MM.1S (cell line): ENCODE measurements at regions not wholly inside any gene's neighbourhood (a gene's known extent, or its start where the extent isn't known, plus 50 kb on each side); places are given as distances from the start of the nearest gene placed in this dataset.

ENCODE experiments used
- DNase-seq: peaks from one replicate; pipeline ENCODE4 v3.0.0-alpha.2; 2015
- H2AFZ ChIP-seq: fragments of 300-600 bp; sonication (generic); 2 replicates; pipeline ENCODE4 v1.6.0; 2016; ENCODE audit warnings: antibody characterized with exemption, low read length
- H3F3A ChIP-seq: fragments of 300-600 bp; sonication (generic); 2 replicates; pipeline ENCODE4 v1.6.1; 2016; ENCODE audit warnings: mild to moderate bottlenecking, antibody characterized with exemption, low read length, moderate library complexity, mixed read lengths; ENCODE audit not compliant: insufficient read depth
- H3K27ac ChIP-seq: fragments of 300-600 bp; sonication (generic); 2 replicates; pipeline ENCODE4 v1.5.1; 2016; ENCODE audit warnings: mild to moderate bottlenecking, low read length
- H3K27me3 ChIP-seq: fragments of 300-600 bp; sonication (generic); replicated peaks from 2 replicates; pipeline ENCODE4 v1.6.0; 2016; ENCODE audit warnings: low read length; ENCODE audit not compliant: insufficient read depth
- H3K36me3 ChIP-seq: fragments of 300-600 bp; sonication (generic); replicated peaks from 2 replicates; pipeline ENCODE4 v1.6.1; 2016; ENCODE audit warnings: mild to moderate bottlenecking, low read length, mixed read lengths; ENCODE audit not compliant: insufficient read depth
- H3K4me1 ChIP-seq: fragments of 300-600 bp; sonication (generic); 2 replicates; pipeline ENCODE4 v1.6.1; 2016; ENCODE audit warnings: low read length, mixed read lengths
- H3K4me2 ChIP-seq: fragments of 300-600 bp; sonication (generic); 2 replicates; pipeline ENCODE4 v1.6.0; 2016; ENCODE audit warnings: low read depth, low read length
- H3K4me3 ChIP-seq: fragments of 300-600 bp; sonication (generic); 2 replicates; pipeline ENCODE4 v1.5.1; 2016; ENCODE audit warnings: low read length, mixed read lengths
- H3K79me2 ChIP-seq: fragments of 300-600 bp; sonication (generic); 2 replicates; pipeline ENCODE4 v1.6.1; 2016; ENCODE audit warnings: mixed run types, low read length, mixed read lengths
- H3K9ac ChIP-seq: fragments of 300-600 bp; sonication (generic); 2 replicates; pipeline ENCODE4 v1.6.1; 2016; ENCODE audit warnings: low read length, mixed read lengths
- H3K9me2 ChIP-seq: fragments of 300-600 bp; sonication (generic); replicated peaks from 2 replicates; pipeline ENCODE4 v1.6.1; 2016; ENCODE audit warnings: mild to moderate bottlenecking, low read length, mixed read lengths; ENCODE audit not compliant: insufficient read depth
- H3K9me3 ChIP-seq: fragments of 300-600 bp; sonication (generic); replicated peaks from 2 replicates; pipeline ENCODE4 v1.6.1; 2016; ENCODE audit warnings: mild to moderate bottlenecking, low read length, mixed read lengths; ENCODE audit not compliant: insufficient read depth
- H4K20me1 ChIP-seq: fragments of 300-600 bp; sonication (generic); 2 replicates; pipeline ENCODE4 v1.6.1; 2016; ENCODE audit warnings: mild to moderate bottlenecking, low read length, moderate library complexity, mixed read lengths; ENCODE audit not compliant: insufficient read depth
- CTCF ChIP-seq: fragments of 300-600 bp; sonication (generic); IDR thresholded peaks from 2 replicates; pipeline ENCODE4 v1.5.1; 2016; ENCODE audit warnings: antibody characterized with exemption, low read length, mixed read lengths
- EZH2 ChIP-seq: fragments of 300-600 bp; sonication (generic); optimal IDR thresholded peaks from 2 replicates; pipeline ENCODE3; 2017; ENCODE audit warnings: low read depth, mild to moderate bottlenecking, antibody characterized with exemption, low read length, mixed read lengths
- EZH2phosphoT487 ChIP-seq: fragments of 300-600 bp; sonication (generic); IDR thresholded peaks from 2 replicates; pipeline ENCODE4 v1.6.1; 2018; ENCODE audit warnings: antibody characterized with exemption, low read length

DNA sequence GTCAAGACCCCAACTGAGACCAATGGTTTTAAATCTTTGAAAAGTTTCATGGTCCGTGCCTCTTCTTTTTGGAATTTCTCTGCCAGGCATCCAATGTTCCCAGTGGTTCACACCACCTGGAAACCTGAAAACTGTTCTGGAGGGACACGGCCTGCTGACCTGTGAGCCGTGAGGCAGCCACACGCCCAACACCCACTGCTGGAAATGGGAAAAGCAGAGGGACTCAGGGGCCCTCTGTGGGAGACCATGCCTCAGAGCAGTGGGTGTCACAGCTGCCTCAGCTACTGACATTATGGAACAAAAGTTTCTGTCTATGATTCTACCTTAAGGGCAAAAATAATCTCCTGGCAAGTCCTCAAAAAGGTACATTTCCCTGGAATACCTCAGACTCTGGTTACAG, 70.4 kb upstream of the VIPR2 start:
- Histone ChIP-seq H3K27ac (no peak overlapping the region), H3K4me2 (no peak overlapping the region), H3F3A (no peaks in the 10 kb centered on the region), H3K27me3 (no peaks in the 10 kb centered on the region), H3K9me2 (no peaks in the 10 kb centered on the region), H3K4me3 (no peak overlapping the region), H3K36me3 (no peaks in the 10 kb centered on the region), H3K79me2 (no peaks in the 10 kb centered on the region), H3K9me3 (no peaks in the 10 kb centered on the region), H4K20me1 (no peaks in the 10 kb centered on the region), H3K9ac (no peak overlapping the region), H2AFZ (no peak overlapping the region), H3K4me1 (no peaks in the 10 kb centered on the region)
- no peak for TF ChIP-seq EZH2phosphoT487
- no peak for TF ChIP-seq EZH2
- no peak for TF ChIP-seq CTCF
- no peak for DNase-seq

DNA sequence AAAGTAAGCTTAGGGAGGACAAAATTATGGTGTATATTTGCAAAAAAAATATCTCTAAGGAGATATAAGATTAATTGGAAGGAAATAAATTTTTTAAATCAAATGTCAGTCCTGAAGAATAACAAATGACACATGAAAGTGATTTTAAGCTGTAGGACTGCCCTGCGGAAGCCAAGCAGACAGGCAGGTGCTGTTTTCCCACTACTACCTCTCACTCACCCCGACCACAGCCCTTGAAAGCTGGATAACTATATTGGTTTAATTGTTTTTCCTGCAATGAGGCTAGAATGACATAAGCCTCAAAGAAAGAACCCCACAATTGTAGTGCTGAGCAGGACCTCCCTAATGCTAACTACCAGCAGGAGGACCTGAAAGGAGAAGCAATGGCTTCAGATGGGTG, 68.6 kb upstream of the VIPR2 start:
- Histone ChIP-seq H3K27me3 (no peaks in the 10 kb centered on the region), H3K9me2 (no peaks in the 10 kb centered on the region), H2AFZ (no peak overlapping the region), H4K20me1 (no peaks in the 10 kb centered on the region), H3K79me2 (no peaks in the 10 kb centered on the region), H3K9me3 (no peaks in the 10 kb centered on the region), H3F3A (no peaks in the 10 kb centered on the region), H3K4me1 (no peaks in the 10 kb centered on the region), H3K4me3 (no peak overlapping the region), H3K4me2 (no peak overlapping the region), H3K9ac (no peak overlapping the region), H3K36me3 (no peaks in the 10 kb centered on the region), H3K27ac (no peak overlapping the region)
- no peak for DNase-seq
- TF ChIP-seq CTCF (no peak), EZH2 (no peak), EZH2phosphoT487 (no peak)

GRCh38 chr7:159212226-159212625, 67.6 kb upstream of the VIPR2 start:
- H3K27ac ChIP-seq: no peak overlapping the region
- no peaks in the 10 kb centered on the region for H3K4me1 ChIP-seq
- no peaks in the 10 kb centered on the region for H3F3A ChIP-seq
- H3K36me3 ChIP-seq: no peaks in the 10 kb centered on the region
- H2AFZ ChIP-seq: no peak overlapping the region
- no peak overlapping the region for H3K4me2 ChIP-seq
- no peaks in the 10 kb centered on the region for H3K9me2 ChIP-seq
- H3K4me3 ChIP-seq: no peak overlapping the region
- DNase-seq: no peak
- H3K9me3 ChIP-seq: no peaks in the 10 kb centered on the region
- TF ChIP-seq EZH2 (no peak), EZH2phosphoT487 (no peak), CTCF (no peak)
- no peaks in the 10 kb centered on the region for H3K79me2 ChIP-seq
- no peaks in the 10 kb centered on the region for H3K27me3 ChIP-seq
- no peaks in the 10 kb centered on the region for H4K20me1 ChIP-seq
- H3K9ac ChIP-seq: no peak overlapping the region
